OCI-LY7 (cell line): ENCODE measurements at regions not wholly inside any gene's neighbourhood (a gene's known extent, or its start where the extent isn't known, plus 50 kb on each side); places are given as distances from the start of the nearest gene placed in this dataset.

Source experiments
- BruUV-seq: library from RNA; stranded (reverse); fragments of 400-500 nt; replicated peaks from 2 replicates; lab custom pipeline; 2021; lab: Mats Ljungman, UMichigan
- CTCF ChIA-PET: fragments of 300-600 bp; sonication (Branson Sonifier 250); formaldehyde crosslinking; loops from one replicate; lab custom pipeline; 2022; ENCODE audit warnings: antibody characterized with exemption; ENCODE audit not compliant: unreplicated experiment; lab: Charles Lee
- POLR2A ChIA-PET: fragments of 300-600 bp; sonication (Branson Sonifier 250); formaldehyde crosslinking; loops from one replicate; lab custom pipeline; 2022; ENCODE audit warnings: antibody characterized with exemption; lab: Charles Lee
- DNase-seq: peaks from one replicate; pipeline ENCODE4 v3.0.0-alpha.2; 2015; ENCODE audit warnings: low spot score
- H2AFZ ChIP-seq: fragments of 200-600 bp; sonication (generic), shearing (Covaris generic); 2 replicates; pipeline ENCODE4 v1.6.1; 2014; ENCODE audit warnings: mild to moderate bottlenecking, antibody characterized with exemption, low read length, moderate library complexity
- H3K27ac ChIP-seq: fragments of 200-600 bp; sonication (generic); 2 replicates; pipeline ENCODE4 v1.5.1; 2014; ENCODE audit warnings: mixed run types, low read depth, mild to moderate bottlenecking, moderate library complexity, low read length, inconsistent platforms; ENCODE audit not compliant: poor library complexity, severe bottlenecking
- H3K36me3 ChIP-seq: fragments of 200-600 bp; sonication (generic); 2 replicates; pipeline ENCODE4 v1.6.1; 2014; ENCODE audit warnings: mild to moderate bottlenecking, antibody characterized with exemption, low read length, moderate library complexity, mixed read lengths; ENCODE audit not compliant: insufficient read depth
- H3K4me1 ChIP-seq: fragments of 200-600 bp; sonication (generic); 2 replicates; pipeline ENCODE4 v1.5.1; 2014; ENCODE audit warnings: mild to moderate bottlenecking, low read length; ENCODE audit not compliant: insufficient read depth, poor library complexity, severe bottlenecking
- H3K4me2 ChIP-seq: fragments of 200-600 bp; sonication (generic); 2 replicates; pipeline ENCODE4 v1.6.1; 2014; ENCODE audit warnings: mild to moderate bottlenecking, low read length
- H3K4me3 ChIP-seq: fragments of 200-600 bp; sonication (generic); 2 replicates; pipeline ENCODE4 v1.5.1; 2014; ENCODE audit warnings: mild to moderate bottlenecking, low read depth, low read length; ENCODE audit not compliant: poor library complexity, severe bottlenecking
- H3K79me2 ChIP-seq: fragments of 200-600 bp; sonication (generic); 2 replicates; pipeline ENCODE4 v1.6.1; 2016; ENCODE audit warnings: low read depth, mild to moderate bottlenecking, low read length, moderate library complexity, mixed read lengths; ENCODE audit not compliant: insufficient read depth
- H3K9me2 ChIP-seq: fragments of 200-600 bp; sonication (generic); 2 replicates; pipeline ENCODE4 v1.6.1; 2016; ENCODE audit warnings: mild to moderate bottlenecking, low read length, mixed read lengths; ENCODE audit not compliant: insufficient read depth
- H3K9me3 ChIP-seq: fragments of 200-600 bp; sonication (generic); 2 replicates; pipeline ENCODE4 v1.6.1; 2014; ENCODE audit warnings: mild to moderate bottlenecking, mixed run types, low read length, mixed read lengths
- H4K20me1 ChIP-seq: fragments of 200-600 bp; sonication (generic); 2 replicates; pipeline ENCODE4 v1.6.1; 2014; ENCODE audit warnings: mild to moderate bottlenecking, antibody characterized with exemption, low read length, moderate library complexity, mixed read lengths; ENCODE audit not compliant: insufficient read depth
- CTCF ChIP-seq: fragments of 200-600 bp; sonication (generic); conservative IDR thresholded peaks from 2 replicates; pipeline ENCODE4 v1.5.1; 2014; ENCODE audit warnings: mild to moderate bottlenecking, antibody characterized with exemption, low read length, moderate library complexity, mixed read lengths
- EZH2phosphoT487 ChIP-seq: fragments of 200-600 bp; sonication (generic); IDR thresholded peaks from 2 replicates; pipeline ENCODE4 v1.6.1; 2018; ENCODE audit warnings: low read depth, borderline replicate concordance, mild to moderate bottlenecking, mixed run types, antibody characterized with exemption, low read length, moderate library complexity, mixed read lengths
- intact Hi-C: fragments of 100-400 bp; cut with micrococcal nuclease; formaldehyde crosslinking; loops from one replicate; pipeline ENCODE4 v1.10.0; 2022; ENCODE audit not compliant: unreplicated experiment

DNA sequence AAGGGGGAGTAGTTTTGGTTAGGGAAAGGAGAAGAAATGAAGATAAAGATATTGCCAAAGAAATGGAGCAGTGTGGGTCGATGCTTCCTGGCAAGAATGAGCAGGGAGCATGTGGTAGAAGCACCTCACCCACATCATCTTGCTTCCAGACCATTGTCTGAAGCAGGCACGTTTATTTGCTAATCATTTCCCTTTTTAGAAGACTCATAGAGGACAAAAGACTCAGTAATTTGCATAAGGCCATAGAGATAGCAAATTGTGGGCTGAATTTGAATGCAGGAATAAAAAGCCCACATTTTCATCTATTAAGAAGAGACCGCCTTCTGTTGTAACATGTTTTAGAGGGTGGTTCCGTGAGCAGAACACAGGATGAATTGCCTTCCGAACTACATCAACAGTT lies 275.2 kb upstream of the FAT4 start:
- H3K27ac ChIP-seq, result no peak overlapping the region
- POLR2A ChIA-PET, result no interaction called here
- TF ChIP-seq CTCF (no peak), EZH2phosphoT487 (no peak)
- H4K20me1 ChIP-seq, result no peaks in the 10 kb centered on the region
- no peaks in the 10 kb centered on the region for H3K79me2 ChIP-seq
- H3K4me2 ChIP-seq, result no peak overlapping the region
- no peaks in the 10 kb centered on the region for H3K9me3 ChIP-seq
- BruUV-seq, result no TSS peak
- no peak for DNase-seq
- no peaks in the 10 kb centered on the region for H3K4me1 ChIP-seq
- no peak overlapping the region for H2AFZ ChIP-seq
- intact Hi-C loops, result no loop called here
- CTCF ChIA-PET, result no interaction called here
- no peak overlapping the region for H3K4me3 ChIP-seq
- no peaks in the 10 kb centered on the region for H3K9me2 ChIP-seq
- no peaks in the 10 kb centered on the region for H3K36me3 ChIP-seq

- Histone ChIP-seq H3K9me2 (no peaks in the 10 kb centered on the region), H3K36me3 (no peaks in the 10 kb centered on the region), H4K20me1 (no peaks in the 10 kb centered on the region), H3K9me3 (no peaks in the 10 kb centered on the region), H3K79me2 (no peaks in the 10 kb centered on the region), H2AFZ (no peak overlapping the region), H3K4me1 (no peaks in the 10 kb centered on the region), H3K27ac (no peak overlapping the region), H3K4me2 (no peak overlapping the region), H3K4me3 (no peak overlapping the region)
- ChIA-PET CTCF (no interaction called here), POLR2A (interaction anchor here (0.7 to 1.1 kb wide), 2 partner anchors 14 to 612 kb away, joined by 3 to 4 read pairs; no protein-coding TSS in a partner anchor)
- TF ChIP-seq EZH2phosphoT487 (no peak), CTCF (no peak)
- no TSS peak for BruUV-seq
- no peak for DNase-seq
- intact Hi-C loops, result no loop called here
These were observed 291.8 kb upstream of the FAT4 start for GRCh38 chr4:125022855-125023501.

DNA sequence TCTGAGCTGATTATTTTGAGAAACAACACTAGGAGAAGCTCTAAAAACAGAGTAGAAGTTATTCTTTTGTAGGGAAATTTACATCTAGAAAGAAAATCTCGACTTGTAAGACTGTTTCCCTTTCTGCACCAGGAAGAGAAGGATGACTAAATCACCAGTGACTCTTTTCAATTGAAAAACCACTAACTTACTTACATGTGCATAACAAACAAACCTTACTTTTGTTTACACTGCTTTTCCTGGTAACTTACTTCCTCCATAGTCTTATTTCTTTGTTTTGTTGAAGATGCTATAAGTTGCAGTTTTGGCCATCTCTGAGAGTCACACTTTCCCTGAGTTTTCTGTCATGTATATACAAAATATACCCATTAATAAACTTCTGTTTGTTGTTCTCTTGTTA lies 293.6 kb upstream of the FAT4 start:
- H3K4me2 ChIP-seq, result no peak overlapping the region
- no peaks in the 10 kb centered on the region for H3K9me2 ChIP-seq
- H4K20me1 ChIP-seq, result no peaks in the 10 kb centered on the region
- no peaks in the 10 kb centered on the region for H3K4me1 ChIP-seq
- H3K36me3 ChIP-seq, result no peaks in the 10 kb centered on the region
- TF ChIP-seq CTCF (no peak), EZH2phosphoT487 (no peak)
- POLR2A ChIA-PET, result interaction anchor here (0.6 to 1.3 kb wide), 4 partner anchors 11 to 1190 kb away, joined by 3 to 4 read pairs (median 3); no protein-coding TSS in a partner anchor
- no peak for DNase-seq
- no TSS peak for BruUV-seq
- H3K27ac ChIP-seq, result no peak overlapping the region
- H3K79me2 ChIP-seq, result no peaks in the 10 kb centered on the region
- no peaks in the 10 kb centered on the region for H3K9me3 ChIP-seq
- intact Hi-C loops, result no loop called here
- H2AFZ ChIP-seq, result no peak overlapping the region
- CTCF ChIA-PET, result no interaction called here
- H3K4me3 ChIP-seq, result no peak overlapping the region
